ENCODE measurements at regions not wholly inside any gene's neighbourhood (a gene's known extent, or its start where the extent isn't known, plus 50 kb on each side); places are given as distances from the start of the nearest gene placed in this dataset.

- TF ChIP-seq CTCF (IDR thresholded peaks at IDR 0.05; ENCODE audit: insufficient read depth, low read depth, low read length): no peak
- DNase-seq (ENCODE audit: low read depth): no peak
- CTCF ChIA-PET: no interaction called here
- POLR2A ChIA-PET: no interaction called here
- H3K4me3 ChIP-seq (ENCODE audit: low read depth, low read length): no peak overlapping the region
- H3K36me3 ChIP-seq (ENCODE audit: control insufficient read depth, insufficient read depth, low read length): no peaks in the 10 kb centered on the region
- H3K27me3 ChIP-seq (ENCODE audit: control insufficient read depth, insufficient read depth, low read length): no peaks in the 10 kb centered on the region
Measured at GRCh38 chr7:153247926-153248325, 488.4 kb downstream of the ACTR3B start.

GRCh38 chr7:153258686-153259085 lies 499.1 kb downstream of the ACTR3B start:
- no peak for DNase-seq (ENCODE audit: low read depth)
- Histone ChIP-seq H3K36me3 (ENCODE audit: control insufficient read depth, insufficient read depth, low read length) (no peaks in the 10 kb centered on the region), H3K27me3 (ENCODE audit: control insufficient read depth, insufficient read depth, low read length) (no peaks in the 10 kb centered on the region), H3K4me3 (ENCODE audit: low read depth, low read length) (no peak overlapping the region)
- POLR2A ChIA-PET: no interaction called here
- no peak for TF ChIP-seq CTCF (IDR thresholded peaks at IDR 0.05; ENCODE audit: insufficient read depth, low read depth, low read length)
- CTCF ChIA-PET: no interaction called here

GRCh38 chr7:153276394-153276793 lies 516.8 kb downstream of the ACTR3B start:
- ChIA-PET CTCF (no interaction called here), POLR2A (no interaction called here)
- no peaks in the 10 kb centered on the region for H3K36me3 ChIP-seq (ENCODE audit: control insufficient read depth, insufficient read depth, low read length)
- H3K4me3 ChIP-seq (ENCODE audit: low read depth, low read length): no peak overlapping the region
- TF ChIP-seq CTCF (IDR thresholded peaks at IDR 0.05; ENCODE audit: insufficient read depth, low read depth, low read length): no peak
- DNase-seq (ENCODE audit: low read depth): no peak
- no peaks in the 10 kb centered on the region for H3K27me3 ChIP-seq (ENCODE audit: control insufficient read depth, insufficient read depth, low read length)

- CTCF ChIA-PET: no interaction called here
- DNase-seq (ENCODE audit: low read depth): no peak
- Histone ChIP-seq H3K4me3 (ENCODE audit: low read depth, low read length) (no peak overlapping the region), H3K27me3 (ENCODE audit: control insufficient read depth, insufficient read depth, low read length) (no peaks in the 10 kb centered on the region), H3K36me3 (ENCODE audit: control insufficient read depth, insufficient read depth, low read length) (no peaks in the 10 kb centered on the region)
- POLR2A ChIA-PET: no interaction called here
- TF ChIP-seq CTCF (IDR thresholded peaks at IDR 0.05; ENCODE audit: insufficient read depth, low read depth, low read length): no peak
Measured at GRCh38 chr7:153286763-153287162, 527.2 kb downstream of the ACTR3B start.

- Histone ChIP-seq H3K4me3 (ENCODE audit: low read depth, low read length) (no peak overlapping the region), H3K27me3 (ENCODE audit: control insufficient read depth, insufficient read depth, low read length) (no peaks in the 10 kb centered on the region), H3K36me3 (ENCODE audit: control insufficient read depth, insufficient read depth, low read length) (no peaks in the 10 kb centered on the region)
- TF ChIP-seq CTCF (IDR thresholded peaks at IDR 0.05; ENCODE audit: insufficient read depth, low read depth, low read length): no peak
- ChIA-PET CTCF (no interaction called here), POLR2A (no interaction called here)
- DNase-seq (ENCODE audit: low read depth): no peak
Measured at GRCh38 chr7:153290066-153290465, 530.5 kb downstream of the ACTR3B start.

Data from BJ (cell line).